C4-2B (cell line): ENCODE measurements at regions not wholly inside any gene's neighbourhood (a gene's known extent, or its start where the extent isn't known, plus 50 kb on each side); places are given as distances from the start of the nearest gene placed in this dataset.

Experiments
- CTCF ChIP-seq: fragments of 450-650 bp; conservative IDR thresholded peaks from 2 replicates; pipeline ENCODE4 v1.5.1; 2017; ENCODE audit warnings: mild to moderate bottlenecking
- ZFX ChIP-seq: fragments of 450-650 bp; IDR thresholded peaks from 2 replicates; pipeline ENCODE4 v1.6.1; 2017

- TF ChIP-seq CTCF = no peak
- no peak for TF ChIP-seq ZFX
These were observed 72.9 kb upstream of the PODXL start for GRCh38 chr7:131629217-131629882.
